ENCODE measurements at regions not wholly inside any gene's neighbourhood (a gene's known extent, or its start where the extent isn't known, plus 50 kb on each side); places are given as distances from the start of the nearest gene placed in this dataset.
A peak's percentile ranks its signal among the peaks of the same experiment; 100 is the strongest.

DNA sequence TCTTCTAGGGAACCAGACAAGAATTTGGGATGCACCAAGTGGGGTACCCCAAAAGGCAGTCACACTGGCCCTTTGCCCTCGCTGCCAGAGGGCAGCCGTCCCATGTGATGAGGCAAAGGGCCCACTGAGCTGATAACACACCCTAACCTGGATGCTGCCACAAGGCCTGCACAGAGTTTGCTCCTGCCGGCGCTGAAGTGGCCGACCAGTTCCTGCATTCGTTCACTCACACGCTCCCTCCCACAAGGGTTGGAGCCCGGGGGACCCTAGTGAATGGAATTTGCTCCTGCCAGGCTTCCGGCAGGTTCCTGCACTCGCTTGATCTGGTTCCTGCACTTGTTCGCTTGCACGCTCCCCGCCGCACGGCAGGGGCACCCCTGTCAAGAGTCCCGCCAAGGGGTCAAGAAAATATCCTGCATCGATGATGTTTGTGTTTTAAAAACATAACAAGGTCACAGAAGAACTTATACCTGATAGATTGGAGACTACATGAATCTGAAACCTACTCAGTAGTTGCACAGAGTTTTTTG lies 296.4 kb upstream of the VCX start:
- Mint-ChIP-seq H3K27me3 (ENCODE audit: low read depth) (no peaks in the 10 kb centered on the region), H3K9me3 (peaks cover 10% of the 10 kb centered on the region), H3K4me3 (no peak overlapping the region), H3K36me3 (ENCODE audit: low read depth) (peaks cover 9% of the 10 kb centered on the region), H3K27ac (ENCODE audit: unreplicated experiment) (no peak overlapping the region), H3K4me1 (peaks cover 43% of the 10 kb centered on the region)
- no peak for DNase-seq (ENCODE audit: low read depth, low spot score)
- TF ChIP-seq, protein P1, sequence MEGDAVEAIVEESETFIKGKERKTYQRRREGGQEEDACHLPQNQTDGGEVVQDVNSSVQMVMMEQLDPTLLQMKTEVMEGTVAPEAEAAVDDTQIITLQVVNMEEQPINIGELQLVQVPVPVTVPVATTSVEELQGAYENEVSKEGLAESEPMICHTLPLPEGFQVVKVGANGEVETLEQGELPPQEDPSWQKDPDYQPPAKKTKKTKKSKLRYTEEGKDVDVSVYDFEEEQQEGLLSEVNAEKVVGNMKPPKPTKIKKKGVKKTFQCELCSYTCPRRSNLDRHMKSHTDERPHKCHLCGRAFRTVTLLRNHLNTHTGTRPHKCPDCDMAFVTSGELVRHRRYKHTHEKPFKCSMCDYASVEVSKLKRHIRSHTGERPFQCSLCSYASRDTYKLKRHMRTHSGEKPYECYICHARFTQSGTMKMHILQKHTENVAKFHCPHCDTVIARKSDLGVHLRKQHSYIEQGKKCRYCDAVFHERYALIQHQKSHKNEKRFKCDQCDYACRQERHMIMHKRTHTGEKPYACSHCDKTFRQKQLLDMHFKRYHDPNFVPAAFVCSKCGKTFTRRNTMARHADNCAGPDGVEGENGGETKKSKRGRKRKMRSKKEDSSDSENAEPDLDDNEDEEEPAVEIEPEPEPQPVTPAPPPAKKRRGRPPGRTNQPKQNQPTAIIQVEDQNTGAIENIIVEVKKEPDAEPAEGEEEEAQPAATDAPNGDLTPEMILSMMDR (conservative IDR thresholded peaks at IDR 0.05) = no peak

DNA sequence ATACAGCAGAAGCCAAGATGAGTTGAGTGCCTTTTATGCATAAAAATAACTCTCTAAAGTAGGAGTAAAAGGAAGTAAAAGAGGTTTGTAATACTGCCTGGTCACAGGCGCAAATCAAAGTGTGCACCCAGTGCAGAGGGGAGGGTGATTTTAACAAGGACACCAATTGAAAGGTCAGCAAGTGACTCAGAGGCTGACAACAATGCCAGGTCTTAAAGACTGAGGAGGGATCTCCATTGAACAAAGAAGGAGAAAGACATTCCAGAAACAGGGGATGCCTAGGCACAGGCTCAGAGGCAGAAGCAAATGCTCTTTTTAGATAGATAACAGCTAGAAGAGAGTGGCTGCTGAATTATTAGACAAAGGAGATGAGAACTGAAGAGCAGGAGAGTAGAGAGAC lies 297.4 kb upstream of the VCX start:
- Mint-ChIP-seq H3K36me3 (ENCODE audit: low read depth) (peaks cover 14% of the 10 kb centered on the region), H3K9me3 (peaks cover 15% of the 10 kb centered on the region), H3K27ac (ENCODE audit: unreplicated experiment) (peak overlapping the region; percentile 88), H3K4me3 (peak overlapping the region; percentile 12), H3K4me1 (peaks cover 40% of the 10 kb centered on the region), H3K27me3 (ENCODE audit: low read depth) (no peaks in the 10 kb centered on the region)
- no peak for DNase-seq (ENCODE audit: low read depth, low spot score)
- TF ChIP-seq, protein P1 (conservative IDR thresholded peaks at IDR 0.05) = no peak

DNA sequence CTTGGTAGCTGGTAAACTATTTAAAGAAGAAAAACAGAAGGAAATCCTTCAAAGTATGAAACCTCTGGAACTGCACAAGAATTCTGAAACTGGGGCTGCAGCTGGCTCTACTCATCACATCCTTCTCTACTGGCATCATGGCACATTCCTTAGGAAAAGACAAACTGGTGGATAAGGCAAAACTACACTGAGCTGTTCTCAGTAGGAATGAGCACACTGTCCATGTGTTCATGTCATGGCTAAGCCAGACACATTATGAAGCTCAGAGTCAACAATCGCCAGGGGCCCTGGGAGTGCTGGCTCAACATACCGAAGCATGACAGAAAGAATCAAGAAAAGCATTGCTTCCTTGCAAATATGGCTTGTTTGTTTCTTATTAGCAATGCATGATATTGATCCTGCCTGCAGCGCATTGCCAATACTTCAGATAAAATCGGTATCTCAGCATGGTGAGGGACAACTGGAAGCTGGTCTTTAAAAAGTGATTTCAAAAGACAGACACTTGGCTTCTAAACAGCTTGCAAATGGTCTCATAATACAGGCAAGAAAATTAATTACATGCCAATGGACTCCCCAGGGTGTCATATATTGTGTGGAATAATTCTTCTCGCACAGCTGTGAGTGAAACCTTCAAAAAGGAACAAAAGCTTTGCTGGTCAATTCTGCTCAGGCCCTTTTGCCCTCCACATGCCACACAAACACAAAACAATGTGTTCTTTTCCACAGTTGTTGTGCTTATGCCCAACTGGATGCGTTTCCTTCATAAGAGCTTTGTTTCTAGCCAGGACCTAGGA lies 300.2 kb upstream of the VCX start:
- H3K27me3 Mint-ChIP-seq (ENCODE audit: low read depth) = no peaks in the 10 kb centered on the region
- H3K9me3 Mint-ChIP-seq = peaks cover 27% of the 10 kb centered on the region
- H3K4me3 Mint-ChIP-seq = no peak overlapping the region
- peaks cover 31% of the 10 kb centered on the region for H3K36me3 Mint-ChIP-seq (ENCODE audit: low read depth)
- TF ChIP-seq, protein P1 (conservative IDR thresholded peaks at IDR 0.05) = no peak
- H3K4me1 Mint-ChIP-seq = peaks cover 40% of the 10 kb centered on the region
- no peak overlapping the region for H3K27ac Mint-ChIP-seq (ENCODE audit: unreplicated experiment)
- DNase-seq (ENCODE audit: low read depth, low spot score) = no peak

DNA sequence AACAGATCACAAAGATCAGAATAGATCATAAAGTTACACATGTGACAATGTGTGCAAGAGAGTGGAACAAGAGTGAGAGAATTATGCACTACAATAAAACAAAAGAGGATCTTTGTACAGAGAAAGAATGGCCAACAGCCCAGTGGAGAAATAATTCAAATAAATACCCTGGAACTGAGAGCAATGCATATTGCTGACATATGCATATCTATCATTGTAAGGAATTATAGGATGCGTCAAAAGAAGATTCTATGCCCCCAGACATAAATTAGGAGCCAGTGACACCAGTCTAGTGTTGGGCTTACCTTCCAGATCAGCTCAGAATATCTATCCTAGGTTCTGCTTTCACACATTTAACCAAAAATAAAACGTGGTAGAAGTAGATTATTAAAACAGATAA lies 320.1 kb upstream of the VCX start:
- TF ChIP-seq, protein P1 (conservative IDR thresholded peaks at IDR 0.05) = no peak
- DNase-seq (ENCODE audit: low read depth, low spot score) = no peak
- no peak overlapping the region for H3K4me3 Mint-ChIP-seq
- no peak overlapping the region for H3K27ac Mint-ChIP-seq (ENCODE audit: unreplicated experiment)
- H3K27me3 Mint-ChIP-seq (ENCODE audit: low read depth) = no peaks in the 10 kb centered on the region
- no peaks in the 10 kb centered on the region for H3K4me1 Mint-ChIP-seq
- H3K9me3 Mint-ChIP-seq = peaks cover 15% of the 10 kb centered on the region
- H3K36me3 Mint-ChIP-seq (ENCODE audit: low read depth) = peaks cover 9% of the 10 kb centered on the region

DNA sequence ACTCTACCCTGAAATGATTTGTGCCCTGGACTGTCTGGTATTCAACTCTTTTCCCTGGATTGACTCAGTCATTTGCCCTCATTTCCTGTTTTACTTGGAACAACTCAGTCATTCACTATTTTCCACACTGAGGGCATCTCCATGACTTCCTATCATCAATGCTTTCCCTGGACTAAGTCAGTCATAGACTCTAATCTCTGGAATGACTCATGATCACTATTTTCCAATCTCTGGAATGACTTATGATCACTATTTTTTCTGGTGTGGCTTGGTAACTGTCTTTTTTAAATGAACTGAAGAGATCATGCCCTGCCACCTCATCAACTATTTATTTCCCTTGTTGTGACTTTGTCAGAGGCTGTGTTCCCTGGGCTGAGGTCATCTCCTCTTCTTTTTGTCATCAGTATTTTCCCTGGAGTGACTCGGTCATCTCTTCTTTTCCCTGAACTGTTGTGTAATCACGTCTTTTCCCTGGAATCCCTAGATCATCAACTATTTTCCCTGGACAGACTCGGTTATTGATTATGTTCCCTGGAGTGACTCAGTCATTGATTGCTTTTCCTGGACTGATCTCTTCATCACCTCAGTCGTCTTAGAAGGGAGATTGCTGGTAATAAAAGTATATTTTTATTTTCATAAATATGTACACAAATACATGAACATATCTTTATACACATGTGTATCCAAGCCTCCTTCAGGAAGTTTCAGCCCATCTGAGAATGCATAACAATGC lies 327.1 kb upstream of the VCX start:
- Mint-ChIP-seq H3K27ac (ENCODE audit: unreplicated experiment) (no peak overlapping the region), H3K27me3 (ENCODE audit: low read depth) (no peaks in the 10 kb centered on the region), H3K36me3 (ENCODE audit: low read depth) (peaks cover 3% of the 10 kb centered on the region), H3K4me1 (peaks cover 5% of the 10 kb centered on the region), H3K9me3 (peaks cover 11% of the 10 kb centered on the region), H3K4me3 (no peak overlapping the region)
- DNase-seq (ENCODE audit: low read depth, low spot score) = no peak
- TF ChIP-seq, protein P1 (conservative IDR thresholded peaks at IDR 0.05) = no peak

Measured in neural crest cell (in vitro differentiated cells).